Pancreas (tissue), 10 donors: ENCODE measurements at regions not wholly inside any gene's neighbourhood (a gene's known extent, or its start where the extent isn't known, plus 50 kb on each side); places are given as distances from the start of the nearest gene placed in this dataset.

Experiments used
- ATAC-seq, 4 donors: fragments of 200-7000 bp; cut with Tn5 transposase; one replicate each; pipeline versions ENCODE4 v1.8.0 to v1.9.1; 2020; ENCODE audit warnings: mild to moderate bottlenecking in 4 of 4, moderate library complexity in 4 of 4
- DNase-seq, 6 donors: peaks; one replicate each; pipeline ENCODE4 v3.0.0-alpha.2; 2020
- FAIRE-seq: peaks from 2 replicates; lab custom pipeline; 2012; peaks lifted over from hg19 to GRCh38; lab: Jason Lieb, UNC
- H3K27ac ChIP-seq, 4 donors: fragments of 200-600 bp; sonication (generic); 1 replicate in 3 of 4; 2 replicates in 1 of 4; pipeline versions ENCODE4 v1.5.0 to v1.8.0; 2020
- H3K27me3 ChIP-seq, 4 donors: fragments of 200-600 bp; one replicate each; pipeline ENCODE4 v1.8.0; 2021
- H3K36me3 ChIP-seq, 3 donors: fragments of 200-600 bp; sonication (generic) in 1 of 3; one replicate each; pipeline versions ENCODE4 v1.5.0 to v1.8.0; 2020 to 2021
- H3K4me1 ChIP-seq, 3 donors: fragments of 200-600 bp; one replicate each; pipeline ENCODE4 v1.8.0; 2021
- H3K4me3 ChIP-seq, 4 donors: fragments of 200-600 bp; sonication (generic) in 2 of 4; one replicate each; pipeline versions ENCODE4 v1.5.0 to v1.8.0; 2020 to 2021
- H3K9me3 ChIP-seq, 4 donors: fragments of 200-600 bp; one replicate each; pipeline ENCODE4 v1.8.0; 2021
- WGBS, 2 donors: extraction: QIAGEN DNeasy Blood & Tissue Kit; methylation state at CpG; one replicate each; pipeline ENCODE4 v1.1.7; 2013; 5-methylcytosine and 5-hydroxymethylcytosine counted together
- intact Hi-C, 3 donors: fragments of 100-400 bp; cut with DNase I; formaldehyde crosslinking; loops; one replicate each; pipeline versions ENCODE4 v1.11.1 to v1.14.2; 2022
- TF ChIP-seq, protein P1 (sequence below), 4 donors: fragments of 200-600 bp; sonication (generic) in 3 of 4; IDR thresholded peaks; one replicate each; pipeline versions ENCODE4 v1.5.0 to v1.8.0; 2021; ENCODE audit warnings: antibody characterized with exemption in 4 of 4
- donor health status: healthy with polysubstance abuse.
- donor health status: DM: no; HTN: no; CAD: no; lungs with moderate emphysema.
- donor health status: DM: no; HTN: no; CAD: no.
- donor health status: control.
- donor health status: control.
- donor health status: Bipolar disorder and iron deficiency.
- donor health status: DM: yes; HTN: yes; CAD: no.
- donor health status: DM: no; HTN: no; CAD: no.
- donor health status: DM: no; HTN: no; CAD: no.
- donor health status: DM: yes; HTN: yes; CAD: no.

DNA sequence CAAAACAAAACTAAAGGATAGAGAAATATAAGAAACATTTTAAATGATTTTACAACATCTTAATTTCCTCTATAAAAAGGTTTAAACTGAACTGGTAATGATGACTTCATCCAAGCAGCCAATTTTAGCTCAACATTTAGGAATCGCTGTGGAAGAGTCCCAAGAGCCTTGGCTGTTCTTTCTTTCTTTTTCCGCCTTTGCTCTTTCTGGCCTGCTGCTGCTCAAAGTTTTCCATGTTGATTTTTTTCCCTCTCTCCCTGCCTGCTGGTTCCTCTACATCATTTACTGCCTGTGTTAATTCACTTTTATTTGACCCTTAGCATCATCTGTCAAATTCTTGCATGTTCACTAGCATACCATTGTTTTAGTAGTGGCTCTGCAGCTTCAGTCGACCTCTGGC lies 146.9 kb downstream of the EVX1 start:
- Histone ChIP-seq H3K27me3 (no peaks in the 10 kb centered on the region), H3K4me1 (no peaks in the 10 kb centered on the region), H3K27ac (no peak overlapping the region), H3K4me3 (no peak overlapping the region), H3K36me3 (no peaks in the 10 kb centered on the region), H3K9me3 (no peaks in the 10 kb centered on the region)
- ATAC-seq (no peak), FAIRE-seq (no peak), DNase-seq (no peak)
- WGBS, 2 donors, result 69% methylated on average over 3 of the region's 3 CpGs
- TF ChIP-seq, protein P1, sequence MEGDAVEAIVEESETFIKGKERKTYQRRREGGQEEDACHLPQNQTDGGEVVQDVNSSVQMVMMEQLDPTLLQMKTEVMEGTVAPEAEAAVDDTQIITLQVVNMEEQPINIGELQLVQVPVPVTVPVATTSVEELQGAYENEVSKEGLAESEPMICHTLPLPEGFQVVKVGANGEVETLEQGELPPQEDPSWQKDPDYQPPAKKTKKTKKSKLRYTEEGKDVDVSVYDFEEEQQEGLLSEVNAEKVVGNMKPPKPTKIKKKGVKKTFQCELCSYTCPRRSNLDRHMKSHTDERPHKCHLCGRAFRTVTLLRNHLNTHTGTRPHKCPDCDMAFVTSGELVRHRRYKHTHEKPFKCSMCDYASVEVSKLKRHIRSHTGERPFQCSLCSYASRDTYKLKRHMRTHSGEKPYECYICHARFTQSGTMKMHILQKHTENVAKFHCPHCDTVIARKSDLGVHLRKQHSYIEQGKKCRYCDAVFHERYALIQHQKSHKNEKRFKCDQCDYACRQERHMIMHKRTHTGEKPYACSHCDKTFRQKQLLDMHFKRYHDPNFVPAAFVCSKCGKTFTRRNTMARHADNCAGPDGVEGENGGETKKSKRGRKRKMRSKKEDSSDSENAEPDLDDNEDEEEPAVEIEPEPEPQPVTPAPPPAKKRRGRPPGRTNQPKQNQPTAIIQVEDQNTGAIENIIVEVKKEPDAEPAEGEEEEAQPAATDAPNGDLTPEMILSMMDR (IDR thresholded peaks at IDR 0.05), result no peak
- intact Hi-C loops, result no loop called here

DNA sequence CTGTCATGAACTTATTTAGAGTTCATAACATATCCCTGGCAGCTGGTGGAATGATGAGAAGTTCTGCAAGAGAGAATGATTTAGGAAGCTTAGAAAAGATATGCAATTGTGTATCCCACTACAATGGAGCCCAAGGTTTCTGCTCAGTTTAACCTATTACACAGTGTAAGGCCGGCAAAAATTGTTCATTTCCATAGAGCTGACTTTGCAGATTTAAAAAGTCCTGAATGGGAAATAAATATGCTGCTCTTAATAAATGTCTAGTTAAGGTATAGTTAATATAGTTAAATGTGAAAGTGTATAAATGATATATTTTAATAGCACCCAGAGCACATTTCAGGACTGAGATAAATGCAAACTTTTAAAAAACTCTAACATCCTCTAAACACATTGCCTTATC lies 149.9 kb downstream of the EVX1 start:
- DNase-seq, result no peak
- WGBS, 2 donors, result 75 to 84% methylated on average over 1 of the region's 1 CpG
- peaks cover 0 to 4% (median 0%) of the 10 kb centered on the region in 4 donors for H3K27me3 ChIP-seq
- intact Hi-C loops, result no loop called here
- no peaks in the 10 kb centered on the region for H3K36me3 ChIP-seq
- TF ChIP-seq, protein P1 (IDR thresholded peaks at IDR 0.05), result no peak
- ATAC-seq, result no peak
- H3K4me3 ChIP-seq, result no peak overlapping the region
- H3K27ac ChIP-seq, result no peak overlapping the region
- H3K4me1 ChIP-seq, result no peaks in the 10 kb centered on the region
- H3K9me3 ChIP-seq, result no peaks in the 10 kb centered on the region
- FAIRE-seq, result no peak

DNA sequence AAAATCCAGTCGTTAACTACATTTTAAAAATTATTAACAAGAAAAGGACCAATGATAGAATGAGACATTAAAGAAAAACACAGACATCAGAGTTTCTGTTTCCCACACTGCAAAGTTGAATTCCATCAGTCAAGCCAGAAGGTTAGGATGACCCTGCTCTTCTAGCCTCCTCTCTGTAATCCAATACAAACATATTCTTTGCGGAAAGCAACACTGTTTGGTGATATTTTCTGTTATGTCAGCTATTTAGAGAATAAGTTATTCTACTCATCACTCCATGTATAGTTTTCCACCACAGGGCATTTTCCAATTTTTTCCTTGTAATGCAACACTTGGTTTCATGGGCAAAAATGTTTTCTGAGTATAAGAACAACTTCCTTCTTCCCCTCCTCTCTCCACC lies 152.3 kb downstream of the EVX1 start:
- FAIRE-seq (no peak), ATAC-seq (no peak), DNase-seq (no peak)
- intact Hi-C loops, result no loop called here
- Histone ChIP-seq H3K4me3 (no peak overlapping the region), H3K27me3 (peaks cover 0 to 4% (median 0%) of the 10 kb centered on the region in 4 donors), H3K27ac (no peak overlapping the region), H3K9me3 (no peaks in the 10 kb centered on the region), H3K36me3 (no peaks in the 10 kb centered on the region), H3K4me1 (no peaks in the 10 kb centered on the region)
- TF ChIP-seq, protein P1 (IDR thresholded peaks at IDR 0.05), result no peak
- 73 to 86% methylated on average over 2 of the region's 2 CpGs for WGBS, 2 donors

DNA sequence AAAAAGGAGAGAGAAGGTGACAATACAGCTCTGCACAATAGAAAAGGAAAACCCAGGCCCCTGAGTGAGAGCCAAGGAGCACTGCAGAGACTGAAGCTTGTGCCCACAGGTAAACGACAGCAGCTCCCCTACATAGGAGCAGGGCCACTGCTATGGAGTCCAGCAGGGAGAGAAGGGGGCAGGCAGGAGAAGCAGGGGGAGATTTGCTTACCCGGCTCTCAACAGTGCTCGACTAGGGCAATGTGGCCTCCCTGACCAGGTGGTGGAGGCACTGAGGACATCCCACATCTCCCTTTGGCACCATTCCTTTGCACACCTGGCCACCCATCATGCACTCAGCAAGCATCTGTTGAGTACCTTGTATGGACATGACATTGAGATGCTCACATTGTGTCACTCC lies 153.0 kb downstream of the EVX1 start:
- Histone ChIP-seq H3K27ac (no peak overlapping the region), H3K27me3 (peaks cover 0 to 4% (median 0%) of the 10 kb centered on the region in 4 donors), H3K36me3 (no peaks in the 10 kb centered on the region), H3K9me3 (no peaks in the 10 kb centered on the region), H3K4me1 (no peaks in the 10 kb centered on the region), H3K4me3 (no peak overlapping the region)
- intact Hi-C loops, result no loop called here
- FAIRE-seq, result no peak
- WGBS, 2 donors, result 48 to 76% methylated on average over 3 of the region's 3 CpGs
- DNase-seq, result no peak
- ATAC-seq, result no peak
- TF ChIP-seq, protein P1 (IDR thresholded peaks at IDR 0.05), result no peak

DNA sequence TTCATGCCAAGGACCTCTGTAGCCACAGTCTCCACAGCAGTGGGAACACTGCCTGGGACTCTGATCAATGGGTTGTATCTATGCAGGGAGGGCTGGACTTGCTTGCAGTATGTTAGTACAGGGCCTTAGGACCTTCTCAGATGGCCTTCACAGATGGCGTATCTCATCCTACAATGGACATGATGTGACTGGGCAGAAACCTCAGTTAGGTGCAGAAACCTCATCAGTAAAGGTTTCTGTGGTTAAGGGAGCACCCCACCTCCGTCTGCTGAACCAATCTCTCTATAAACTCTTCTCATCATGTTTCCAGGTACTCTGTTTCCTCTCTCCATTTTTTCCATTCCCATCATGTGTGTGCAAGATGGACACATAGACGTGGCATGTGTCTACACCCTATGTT lies 154.9 kb downstream of the EVX1 start:
- intact Hi-C loops, result no loop called here
- WGBS, 2 donors, result 79 to 87% methylated on average over 3 of the region's 3 CpGs
- Histone ChIP-seq H3K27me3 (peaks cover 0 to 4% (median 0%) of the 10 kb centered on the region in 4 donors), H3K27ac (no peak overlapping the region), H3K36me3 (no peaks in the 10 kb centered on the region), H3K4me3 (no peak overlapping the region), H3K4me1 (no peaks in the 10 kb centered on the region), H3K9me3 (no peaks in the 10 kb centered on the region)
- FAIRE-seq, result no peak
- TF ChIP-seq, protein P1 (IDR thresholded peaks at IDR 0.05), result no peak
- DNase-seq, result no peak
- ATAC-seq, result no peak
